ENCODE measurements at regions not wholly inside any gene's neighbourhood (a gene's known extent, or its start where the extent isn't known, plus 50 kb on each side); places are given as distances from the start of the nearest gene placed in this dataset.
"Not testable (repeated sequence)": the region's sequence is repeated elsewhere in the genome, so short reads cannot be mapped to it uniquely, and the experiment has no call there.

GRCh38 chr16:88166209-88166773 is 215.1 kb downstream of the BANP start:
- ATAC-seq = peak; percentile 49; the same call in 2 of the 3 replicates

- not testable (repeated sequence) for ATAC-seq
Observed at GRCh38 chr16:88167798-88168556, 214.8 kb upstream of the ZNF469 start.

- ATAC-seq = not testable (repeated sequence)
Observed at GRCh38 chr16:88168557-88168949, 214.2 kb upstream of the ZNF469 start.

- ATAC-seq = not testable (repeated sequence)
Observed at GRCh38 chr16:88169136-88169830, 213.5 kb upstream of the ZNF469 start.

GRCh38 chr16:88169831-88170165 is 213.0 kb upstream of the ZNF469 start:
- not testable (repeated sequence) for ATAC-seq

GRCh38 chr16:88170528-88170991 is 212.2 kb upstream of the ZNF469 start:
- no peak for TF ChIP-seq CSDC2 (CRISPR knock-in tag; IDR thresholded peaks at IDR 0.05)
- no peak for TF ChIP-seq ZNF565 (CRISPR knock-in tag; conservative IDR thresholded peaks at IDR 0.05; ENCODE audit: low read depth)
- no peak for TF ChIP-seq TCF4 (CRISPR knock-in tag; IDR thresholded peaks at IDR 0.05; ENCODE audit: borderline replicate concordance)
- no peak for TF ChIP-seq SNAI2 (CRISPR knock-in tag; IDR thresholded peaks at IDR 0.05)
- no peak for TF ChIP-seq RARB (CRISPR knock-in tag; IDR thresholded peaks at IDR 0.05)
- TF ChIP-seq BACH2 (CRISPR knock-in tag; IDR thresholded peaks at IDR 0.05; ENCODE audit: borderline replicate concordance) = no peak
- TF ChIP-seq ARNTL (CRISPR knock-in tag; IDR thresholded peaks at IDR 0.05; ENCODE audit: borderline replicate concordance, low read depth) = no peak
- TF ChIP-seq ZNF8 (CRISPR knock-in tag; IDR thresholded peaks at IDR 0.05) = no peak
- no peak for TF ChIP-seq CSRNP3 (CRISPR knock-in tag; IDR thresholded peaks at IDR 0.05)
- no peak for TF ChIP-seq TSHZ2 (CRISPR knock-in tag; IDR thresholded peaks at IDR 0.05)
- no peak for TF ChIP-seq POU6F1 (CRISPR knock-in tag; IDR thresholded peaks at IDR 0.05; ENCODE audit: borderline replicate concordance, low read depth)
- no peak for TF ChIP-seq ISL1 (CRISPR knock-in tag; IDR thresholded peaks at IDR 0.05)
- no peak for ATAC-seq

GRCh38 chr16:88171126-88171525 is 211.6 kb upstream of the ZNF469 start:
- ATAC-seq = not testable (repeated sequence)

- not testable (repeated sequence) for ATAC-seq
Observed at GRCh38 chr16:88176184-88176583, 206.6 kb upstream of the ZNF469 start.

GRCh38 chr16:88176591-88177180 is 206.1 kb upstream of the ZNF469 start:
- ATAC-seq = not testable (repeated sequence)

GRCh38 chr16:88178251-88178650 is 204.5 kb upstream of the ZNF469 start:
- not testable (repeated sequence) for ATAC-seq

GRCh38 chr16:88178896-88179295 is 203.9 kb upstream of the ZNF469 start:
- not testable (repeated sequence) for ATAC-seq

GRCh38 chr16:88182967-88183881 is 199.5 kb upstream of the ZNF469 start:
- not testable (repeated sequence) for ATAC-seq
